BLaER1 treated with 17β-estradiol and CSF1 and Interleukin-3, amounts not matched to agents 10 nM and 100 nM (cell line): ENCODE measurements at regions not wholly inside any gene's neighbourhood (a gene's known extent, or its start where the extent isn't known, plus 50 kb on each side); places are given as distances from the start of the nearest gene placed in this dataset.

Source experiments
- H3K27ac ChIP-seq, 11 experiments: shearing (Covaris generic); formaldehyde crosslinking; 2 replicates each; pipeline ENCODE4 v1.8.1; 2022
- H3K27me3 ChIP-seq, 11 experiments: shearing (Covaris generic); formaldehyde crosslinking; 2 replicates each; pipeline ENCODE4 v1.8.1; 2022
- H3K36me3 ChIP-seq, 11 experiments: shearing (Covaris generic); formaldehyde crosslinking; 2 replicates each; pipeline ENCODE4 v1.8.1; 2022
- H3K4me1 ChIP-seq, 10 experiments: shearing (Covaris generic); formaldehyde crosslinking; 2 replicates each; pipeline ENCODE4 v1.8.1; 2022
- H3K4me2 ChIP-seq, 11 experiments: shearing (Covaris generic); formaldehyde crosslinking; 2 replicates each; pipeline ENCODE4 v1.8.1; 2022
- H3K4me3 ChIP-seq, 10 experiments: shearing (Covaris generic); formaldehyde crosslinking; 2 replicates each; pipeline ENCODE4 v1.8.1; 2022
- H3K9ac ChIP-seq, 11 experiments: shearing (Covaris generic); formaldehyde crosslinking; 2 replicates each; pipeline ENCODE4 v1.8.1; 2022
- H3K9me3 ChIP-seq, 11 experiments: shearing (Covaris generic); formaldehyde crosslinking; replicated peaks in 1 of 11; 2 replicates each; pipeline ENCODE4 v1.8.1; 2022
- H4K20me1 ChIP-seq, 11 experiments: shearing (Covaris generic); formaldehyde crosslinking; 2 replicates each; pipeline ENCODE4 v1.8.1; 2022
- Cebpa-rat ChIP-seq, 11 experiments: shearing (Covaris generic); IDR thresholded peaks; 2 replicates each; pipeline ENCODE4 v1.8.1; 2022

GRCh38 chr1:36728846-36729245, 246.1 kb upstream of the CSF3R start:
- H3K4me2 ChIP-seq: peak overlapping the region; percentile 46 to 99 (median 89)
- no peak overlapping the region for H3K4me3 ChIP-seq
- H3K27ac ChIP-seq: no peak overlapping the region
- peaks cover 37 to 47% (median 43%) of the 10 kb centered on the region in 10 experiments for H3K4me1 ChIP-seq
- H4K20me1 ChIP-seq: no peaks in the 10 kb centered on the region; a peak in 1 of 22 replicates
- H3K27me3 ChIP-seq: no peaks in the 10 kb centered on the region
- H3K9ac ChIP-seq: 0 out of 22 replicates have a peak overlapping the region, but pooled peaks of 1 of the 11 experiments have one; percentile 4
- TF ChIP-seq Cebpa-rat (IDR thresholded peaks at IDR 0.05): no peak
- H3K9me3 ChIP-seq: peaks cover 0 to 11% (median 0%) of the 10 kb centered on the region in 11 experiments; a peak in 4 of 22 replicates
- no peaks in the 10 kb centered on the region for H3K36me3 ChIP-seq

GRCh38 chr1:36728051-36728450, 245.3 kb upstream of the CSF3R start:
- H4K20me1 ChIP-seq: no peaks in the 10 kb centered on the region; a peak in 1 of 22 replicates
- H3K9me3 ChIP-seq: peaks cover 0 to 11% (median 0%) of the 10 kb centered on the region in 11 experiments; a peak in 4 of 22 replicates
- no peak for TF ChIP-seq Cebpa-rat (IDR thresholded peaks at IDR 0.05)
- H3K4me1 ChIP-seq: peaks cover 37 to 45% (median 41%) of the 10 kb centered on the region in 10 experiments
- H3K4me3 ChIP-seq: no peak overlapping the region
- H3K27ac ChIP-seq: no peak overlapping the region
- no peak overlapping the region for H3K4me2 ChIP-seq
- H3K36me3 ChIP-seq: no peaks in the 10 kb centered on the region
- no peak overlapping the region for H3K9ac ChIP-seq
- H3K27me3 ChIP-seq: no peaks in the 10 kb centered on the region

- H4K20me1 ChIP-seq: no peaks in the 10 kb centered on the region
- no peak for TF ChIP-seq Cebpa-rat (IDR thresholded peaks at IDR 0.05)
- H3K36me3 ChIP-seq: no peaks in the 10 kb centered on the region
Observed at GRCh38 chr1:36725151-36725550, 242.4 kb upstream of the CSF3R start.

GRCh38 chr1:36723813-36724212, 241.1 kb upstream of the CSF3R start:
- H3K4me1 ChIP-seq: peaks cover under 1 to 18% (median 5%) of the 10 kb centered on the region in 10 experiments
- no peak overlapping the region for H3K4me3 ChIP-seq
- H3K36me3 ChIP-seq: no peaks in the 10 kb centered on the region
- no peak overlapping the region for H3K9ac ChIP-seq
- no peak for TF ChIP-seq Cebpa-rat (IDR thresholded peaks at IDR 0.05)
- H4K20me1 ChIP-seq: no peaks in the 10 kb centered on the region
- H3K27ac ChIP-seq: no peak overlapping the region
- no peak overlapping the region for H3K4me2 ChIP-seq
- no peaks in the 10 kb centered on the region for H3K27me3 ChIP-seq
- peaks cover 0 to 10% (median 0%) of the 10 kb centered on the region in 11 experiments; a peak in 4 of 22 replicates for H3K9me3 ChIP-seq

More at GRCh38 chr1:36725151-36725550, 242.4 kb upstream of the CSF3R start:
- H3K27me3 ChIP-seq: no peaks in the 10 kb centered on the region
- no peak overlapping the region for H3K4me2 ChIP-seq
- no peak overlapping the region for H3K9ac ChIP-seq
- peaks cover 14 to 26% (median 16%) of the 10 kb centered on the region in 10 experiments for H3K4me1 ChIP-seq
- peaks cover 0 to 11% (median 0%) of the 10 kb centered on the region in 11 experiments; a peak in 4 of 22 replicates for H3K9me3 ChIP-seq
- no peak overlapping the region for H3K4me3 ChIP-seq
- no peak overlapping the region for H3K27ac ChIP-seq

- no peak overlapping the region for H3K27ac ChIP-seq
- H3K4me2 ChIP-seq: no peak overlapping the region
- H3K4me1 ChIP-seq: peaks cover 0 to 24% (median 10%) of the 10 kb centered on the region in 10 experiments; a peak in 16 of 20 replicates
- H3K4me3 ChIP-seq: no peak overlapping the region
- H3K9me3 ChIP-seq: peaks cover 0 to 2% (median 0%) of the 10 kb centered on the region in 11 experiments; a peak in 2 of 22 replicates
- H3K9ac ChIP-seq: no peak overlapping the region
- no peaks in the 10 kb centered on the region for H3K36me3 ChIP-seq
- H3K27me3 ChIP-seq: no peaks in the 10 kb centered on the region
- no peaks in the 10 kb centered on the region for H4K20me1 ChIP-seq
- TF ChIP-seq Cebpa-rat (IDR thresholded peaks at IDR 0.05): no peak
Observed at GRCh38 chr1:36722871-36723270, 240.2 kb upstream of the CSF3R start.

GRCh38 chr1:36721261-36721660, 238.5 kb upstream of the CSF3R start:
- no peaks in the 10 kb centered on the region for H3K9me3 ChIP-seq
- H3K27ac ChIP-seq: no peak overlapping the region
- no peaks in the 10 kb centered on the region for H3K36me3 ChIP-seq
- H4K20me1 ChIP-seq: no peaks in the 10 kb centered on the region
- H3K4me3 ChIP-seq: no peak overlapping the region
- no peak overlapping the region for H3K9ac ChIP-seq
- peak overlapping the region in 2 of 11 experiments; percentile 32 to 35; a peak in 1 of 22 replicates for H3K4me2 ChIP-seq
- TF ChIP-seq Cebpa-rat (IDR thresholded peaks at IDR 0.05): no peak
- H3K4me1 ChIP-seq: peaks cover 6 to 40% (median 25%) of the 10 kb centered on the region in 10 experiments; a peak in 17 of 20 replicates
- H3K27me3 ChIP-seq: no peaks in the 10 kb centered on the region

- H3K9ac ChIP-seq: peak overlapping the region in 5 of 11 experiments; percentile 10 to 38 (median 37); a peak in 6 of 22 replicates
- H3K9me3 ChIP-seq: no peaks in the 10 kb centered on the region
- peak in 9 of 11 experiments; percentile 50 to 89 (median 81); a peak in 16 of 22 replicates for TF ChIP-seq Cebpa-rat (IDR thresholded peaks at IDR 0.05)
- peak overlapping the region in 8 of 11 experiments; percentile 15 to 72 (median 66); a peak in 14 of 22 replicates for H3K27ac ChIP-seq
- no peaks in the 10 kb centered on the region for H4K20me1 ChIP-seq
- H3K4me2 ChIP-seq: peak overlapping the region; percentile 21 to 77 (median 52); a peak in 18 of 22 replicates
- H3K4me3 ChIP-seq: no peak overlapping the region; a peak in 1 of 20 replicates
- H3K27me3 ChIP-seq: no peaks in the 10 kb centered on the region
- no peaks in the 10 kb centered on the region for H3K36me3 ChIP-seq
- H3K4me1 ChIP-seq: peaks cover 6 to 67% (median 44%) of the 10 kb centered on the region in 10 experiments; a peak in 17 of 20 replicates
Observed at GRCh38 chr1:36717431-36717830, 234.7 kb upstream of the CSF3R start.

GRCh38 chr1:36715797-36716196, 233.1 kb upstream of the CSF3R start:
- no peaks in the 10 kb centered on the region for H4K20me1 ChIP-seq
- no peak for TF ChIP-seq Cebpa-rat (IDR thresholded peaks at IDR 0.05)
- H3K4me1 ChIP-seq: peaks cover 8 to 77% (median 57%) of the 10 kb centered on the region in 10 experiments; a peak in 19 of 20 replicates
- H3K27me3 ChIP-seq: no peaks in the 10 kb centered on the region
- H3K9ac ChIP-seq: no peak overlapping the region
- no peak overlapping the region for H3K4me3 ChIP-seq
- peak overlapping the region in 8 of 11 experiments; percentile 2 to 77 (median 62); a peak in 13 of 22 replicates for H3K4me2 ChIP-seq
- no peaks in the 10 kb centered on the region for H3K36me3 ChIP-seq
- peak overlapping the region in 6 of 11 experiments; percentile 60 to 72 (median 66); a peak in 10 of 22 replicates for H3K27ac ChIP-seq
- H3K9me3 ChIP-seq: no peaks in the 10 kb centered on the region

GRCh38 chr1:36714301-36714700, 231.6 kb upstream of the CSF3R start:
- TF ChIP-seq Cebpa-rat (IDR thresholded peaks at IDR 0.05): no peak
- H3K4me3 ChIP-seq: no peak overlapping the region
- peak overlapping the region in 3 of 11 experiments; percentile 30 to 55 (median 34); a peak in 4 of 22 replicates for H3K4me2 ChIP-seq
- H3K9ac ChIP-seq: no peak overlapping the region
- no peaks in the 10 kb centered on the region for H4K20me1 ChIP-seq
- H3K27ac ChIP-seq: no peak overlapping the region
- H3K27me3 ChIP-seq: no peaks in the 10 kb centered on the region
- no peaks in the 10 kb centered on the region for H3K36me3 ChIP-seq
- H3K9me3 ChIP-seq: no peaks in the 10 kb centered on the region
- peaks cover 18 to 85% (median 65%) of the 10 kb centered on the region in 10 experiments; a peak in 19 of 20 replicates for H3K4me1 ChIP-seq
